HG03378 (cell line): ENCODE measurements at regions not wholly inside any gene's neighbourhood (a gene's known extent, or its start where the extent isn't known, plus 50 kb on each side); places are given as distances from the start of the nearest gene placed in this dataset.
A peak's percentile ranks its signal among the peaks of the same experiment; 100 is the strongest.
"Not testable (repeated sequence)": the region's sequence is repeated elsewhere in the genome, so short reads cannot be mapped to it uniquely, and the experiment has no call there.

Experiments used
- ATAC-seq: cut with Tn5 transposase; IDR thresholded peaks from one replicate; pipeline ENCODE4 v1.9.1; 2021; ENCODE audit warnings: mild to moderate bottlenecking, moderate library complexity; ENCODE audit not compliant: unreplicated experiment

- no peak for ATAC-seq
Observed at GRCh38 chr12:17015501-17015900, 409.5 kb upstream of the LMO3 start.

GRCh38 chr12:17007442-17008040 lies 401.6 kb upstream of the LMO3 start:
- not testable (repeated sequence) for ATAC-seq

DNA sequence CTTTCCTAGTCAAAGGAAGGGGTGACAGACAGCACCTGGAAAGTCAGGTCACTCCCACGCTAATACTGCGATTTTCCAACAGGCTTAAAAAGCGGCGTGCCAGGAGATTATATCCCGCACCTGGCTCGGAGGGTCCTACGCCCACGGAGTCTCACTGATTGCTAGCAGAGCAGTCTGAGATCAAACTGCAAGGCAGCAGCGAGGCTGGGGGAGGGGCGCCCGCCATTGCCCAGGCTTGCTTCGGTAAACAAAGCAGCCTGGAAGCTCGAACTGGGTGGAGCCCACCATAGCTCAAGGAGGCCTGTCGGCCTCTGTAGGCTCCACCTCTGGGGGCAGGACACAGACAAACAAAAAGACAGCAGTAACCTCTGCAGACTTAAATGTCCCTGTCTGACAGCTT lies 392.6 kb upstream of the LMO3 start:
- not testable (repeated sequence) for ATAC-seq

GRCh38 chr12:16984484-16984883 lies 378.5 kb upstream of the LMO3 start:
- no peak for ATAC-seq

GRCh38 chr12:16972923-16973770 lies 367.2 kb upstream of the LMO3 start:
- no peak for ATAC-seq

DNA sequence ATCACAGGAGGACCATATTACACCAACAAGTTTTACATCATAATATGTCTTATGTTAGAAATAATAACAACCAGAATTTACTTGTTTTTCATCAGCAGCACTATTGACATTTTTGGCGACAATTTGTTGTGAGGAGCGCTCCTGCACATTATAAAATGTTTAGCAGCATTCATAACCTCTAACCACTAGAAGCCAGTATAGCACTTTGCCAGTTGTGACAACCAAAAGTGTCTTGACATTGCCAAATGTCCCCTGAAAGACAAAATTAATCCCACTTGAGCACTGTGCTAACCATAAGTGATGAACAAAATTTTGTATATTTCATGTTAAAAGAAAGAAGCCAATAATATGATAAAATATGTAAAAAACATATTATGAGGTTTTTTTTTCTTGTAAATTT lies 356.9 kb upstream of the LMO3 start:
- no peak for ATAC-seq

DNA sequence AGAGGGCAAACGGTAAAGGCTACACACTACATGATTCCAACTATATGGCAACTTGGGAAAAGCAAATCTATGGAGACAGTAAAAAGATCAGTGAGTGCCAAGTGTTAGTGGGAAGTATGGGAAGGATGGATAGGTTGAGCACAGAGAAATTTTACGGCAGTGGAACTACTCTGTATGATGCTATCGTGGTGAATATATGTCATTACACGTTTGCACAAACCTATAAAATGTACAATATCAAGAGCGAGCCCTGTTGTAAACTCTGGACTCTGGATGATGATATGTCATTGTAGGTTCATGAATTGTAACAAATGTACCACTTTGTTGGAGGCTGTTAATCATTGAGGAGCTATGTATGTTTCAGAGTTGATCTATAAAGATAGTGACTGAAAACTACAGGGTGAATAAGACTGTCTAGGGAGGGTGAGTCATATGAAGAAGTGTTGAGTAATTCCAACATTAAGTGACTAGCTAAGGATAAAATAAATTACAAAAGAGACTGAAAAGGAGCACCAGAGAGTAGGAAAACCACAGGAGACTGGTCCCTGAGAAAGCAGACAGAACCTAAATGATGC lies 349.2 kb upstream of the LMO3 start:
- ATAC-seq: no peak

GRCh38 chr12:16949871-16950667 lies 344.1 kb upstream of the LMO3 start:
- ATAC-seq: no peak

DNA sequence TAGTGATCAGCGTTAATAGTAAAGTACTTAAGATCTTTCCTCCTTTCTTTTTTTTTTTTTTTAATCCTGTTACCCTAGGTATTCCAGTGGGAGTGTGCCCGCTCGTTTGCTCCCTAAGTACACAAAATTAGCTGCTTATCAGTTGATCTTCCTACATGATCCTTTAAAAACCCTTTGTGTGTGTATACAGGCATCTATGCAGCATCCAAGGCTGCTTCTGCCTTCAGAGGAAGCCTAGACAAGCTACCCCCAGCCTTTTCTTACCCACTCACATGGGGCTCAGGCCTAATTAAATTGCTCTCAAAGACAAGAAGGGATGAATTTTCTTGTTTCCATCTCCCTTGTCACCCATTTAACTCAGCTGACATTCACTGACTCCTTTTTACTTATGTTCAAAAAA lies 343.4 kb upstream of the LMO3 start:
- ATAC-seq: no peak

DNA sequence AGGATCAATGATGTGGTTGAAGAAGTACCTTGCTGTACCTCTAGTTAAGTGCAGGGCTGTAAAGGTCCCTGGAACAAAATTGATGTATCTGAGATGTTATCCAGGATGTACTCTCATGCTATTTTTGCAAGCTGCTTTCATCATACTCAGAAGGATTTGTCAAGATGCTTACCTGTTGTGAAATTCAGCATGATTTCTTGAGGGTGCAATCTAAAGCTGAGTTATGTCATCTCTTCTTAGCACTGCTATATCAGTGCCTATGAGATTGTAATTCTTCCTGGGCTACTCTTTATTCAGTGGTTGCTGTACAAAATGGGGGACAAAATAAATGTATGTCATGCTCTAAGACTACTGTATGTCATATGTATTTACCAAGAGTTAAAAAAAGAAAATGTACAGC lies 340.7 kb upstream of the LMO3 start:
- ATAC-seq: no peak

DNA sequence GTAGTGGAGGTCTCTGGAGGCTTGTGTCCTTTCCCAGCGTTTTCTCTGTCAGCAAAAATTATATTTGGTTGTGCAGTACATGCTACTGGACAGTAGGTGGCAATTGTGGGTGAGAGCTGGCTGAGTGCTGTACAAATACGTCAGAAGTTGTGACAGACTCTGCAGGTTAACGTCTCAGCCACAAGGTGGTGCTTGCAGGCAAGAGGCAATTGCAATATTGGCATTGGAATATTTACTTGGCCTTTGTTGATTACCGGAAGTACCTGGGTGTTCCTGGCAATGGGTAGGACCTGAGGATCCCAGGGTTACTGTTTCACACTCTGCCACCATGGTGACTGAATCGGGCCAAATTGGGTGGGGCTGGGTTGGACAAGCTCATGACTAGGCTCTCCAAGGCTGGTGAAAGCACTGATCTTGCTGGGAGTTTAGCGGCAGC lies 333.9 kb upstream of the LMO3 start:
- peak; percentile 99 for ATAC-seq

GRCh38 chr12:16927259-16927658 lies 321.3 kb upstream of the LMO3 start:
- no peak for ATAC-seq

GRCh38 chr12:16920451-16920850 lies 314.5 kb upstream of the LMO3 start:
- no peak for ATAC-seq

- no peak for ATAC-seq
Observed at GRCh38 chr12:16919551-16919950, 313.6 kb upstream of the LMO3 start.

GRCh38 chr12:16914853-16915252 lies 308.9 kb upstream of the LMO3 start:
- no peak for ATAC-seq

GRCh38 chr12:16913832-16914490 lies 308.0 kb upstream of the LMO3 start:
- no peak for ATAC-seq

DNA sequence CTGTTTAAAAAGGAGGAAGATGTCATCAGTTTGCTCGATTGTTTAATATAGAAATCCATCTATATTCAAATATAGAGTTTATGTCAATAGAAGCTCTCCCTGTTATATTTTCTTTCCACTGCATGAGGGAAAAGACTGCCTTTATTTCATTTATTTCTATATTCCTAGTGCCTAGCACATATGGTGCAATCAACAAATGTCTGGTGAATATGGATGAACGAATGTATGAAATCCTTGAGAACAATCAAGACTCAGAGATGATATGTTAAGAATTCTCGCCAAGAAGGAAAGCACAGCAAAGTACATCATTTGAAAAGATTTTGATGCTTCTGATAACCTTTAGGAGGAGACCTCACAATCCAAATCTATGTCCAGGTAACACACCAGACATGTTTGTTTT lies 296.0 kb upstream of the LMO3 start:
- no peak for ATAC-seq

GRCh38 chr12:16893426-16893825 lies 287.5 kb upstream of the LMO3 start:
- ATAC-seq: no peak

GRCh38 chr12:16891673-16892072 lies 285.7 kb upstream of the LMO3 start:
- no peak for ATAC-seq

GRCh38 chr12:16884819-16885218 lies 278.9 kb upstream of the LMO3 start:
- ATAC-seq: no peak

GRCh38 chr12:16884056-16884455 lies 278.1 kb upstream of the LMO3 start:
- peak; percentile 98 for ATAC-seq
